HG03280 (cell line): ENCODE measurements at regions not wholly inside any gene's neighbourhood (a gene's known extent, or its start where the extent isn't known, plus 50 kb on each side); places are given as distances from the start of the nearest gene placed in this dataset.

ENCODE experiments used
- ATAC-seq: cut with Tn5 transposase; IDR thresholded peaks from one replicate; pipeline ENCODE4 v1.9.1; 2021; ENCODE audit warnings: mild to moderate bottlenecking, moderate library complexity; ENCODE audit not compliant: unreplicated experiment

- no peak for ATAC-seq
Observed at GRCh38 chr5:21185536-21185935, 1197.5 kb upstream of the CDH18 start.

GRCh38 chr5:21184581-21184980, 1196.6 kb upstream of the CDH18 start:
- ATAC-seq = no peak

- ATAC-seq = no peak
Observed at GRCh38 chr5:21181609-21182125, 1193.7 kb upstream of the CDH18 start.

GRCh38 chr5:21173526-21173925, 1185.5 kb upstream of the CDH18 start:
- no peak for ATAC-seq

GRCh38 chr5:21173036-21173435, 1185.0 kb upstream of the CDH18 start:
- no peak for ATAC-seq

GRCh38 chr5:21171038-21171437, 1183.0 kb upstream of the CDH18 start:
- ATAC-seq = no peak

- no peak for ATAC-seq
Observed at GRCh38 chr5:21168557-21168956, 1180.6 kb upstream of the CDH18 start.

- ATAC-seq = no peak
Observed at GRCh38 chr5:21165344-21165743, 1177.3 kb upstream of the CDH18 start.

GRCh38 chr5:21164425-21164824, 1176.4 kb upstream of the CDH18 start:
- ATAC-seq = no peak

GRCh38 chr5:21159510-21160059, 1171.6 kb upstream of the CDH18 start:
- ATAC-seq = no peak

- ATAC-seq = no peak
Observed at GRCh38 chr5:21154526-21154925, 1166.5 kb upstream of the CDH18 start.

GRCh38 chr5:21152611-21153010, 1164.6 kb upstream of the CDH18 start:
- ATAC-seq = no peak

GRCh38 chr5:21145376-21145775, 1157.4 kb upstream of the CDH18 start:
- ATAC-seq = no peak

GRCh38 chr5:21143686-21144085, 1155.7 kb upstream of the CDH18 start:
- no peak for ATAC-seq

- ATAC-seq = no peak
Observed at GRCh38 chr5:21142791-21143190, 1154.8 kb upstream of the CDH18 start.

- ATAC-seq = no peak
Observed at GRCh38 chr5:21140987-21141386, 1153.0 kb upstream of the CDH18 start.

GRCh38 chr5:21126236-21126635, 1138.2 kb upstream of the CDH18 start:
- ATAC-seq = no peak

- ATAC-seq = no peak
Observed at GRCh38 chr5:21125238-21125983, 1137.4 kb upstream of the CDH18 start.

- ATAC-seq = no peak
Observed at GRCh38 chr5:21121213-21121612, 1133.2 kb upstream of the CDH18 start.

- ATAC-seq = no peak
Observed at GRCh38 chr5:21097661-21098060, 1109.7 kb upstream of the CDH18 start.

- no peak for ATAC-seq
Observed at GRCh38 chr5:21094619-21095018, 1106.6 kb upstream of the CDH18 start.

- no peak for ATAC-seq
Observed at GRCh38 chr5:21087766-21088165, 1099.8 kb upstream of the CDH18 start.

GRCh38 chr5:21085791-21086190, 1097.8 kb upstream of the CDH18 start:
- no peak for ATAC-seq
